Panc1 (cell line): ENCODE measurements at regions not wholly inside any gene's neighbourhood (a gene's known extent, or its start where the extent isn't known, plus 50 kb on each side); places are given as distances from the start of the nearest gene placed in this dataset.

ENCODE experiments used
- ATAC-seq: fragments of 200-7000 bp; cut with Tn5 transposase; 2 replicates; pipeline ENCODE4 v1.9.1; 2020; ENCODE audit warnings: mild to moderate bottlenecking, moderate library complexity
- BruUV-seq: library from RNA; stranded (reverse); fragments of 400-500 nt; replicated peaks from 2 replicates; lab custom pipeline; 2021; lab: Mats Ljungman, UMichigan
- CTCF ChIA-PET: fragments of 300-600 bp; sonication (Branson Sonifier 250); formaldehyde crosslinking; loops from one replicate; lab custom pipeline; 2022; ENCODE audit warnings: antibody characterized with exemption; lab: Charles Lee
- POLR2A ChIA-PET: fragments of 300-600 bp; sonication (Branson Sonifier 250); formaldehyde crosslinking; loops from one replicate; lab custom pipeline; 2022; ENCODE audit warnings: antibody characterized with exemption; lab: Charles Lee
- DNase-seq: peaks from one replicate; pipeline ENCODE4 v3.0.0-alpha.2; 2010; ENCODE audit warnings: low read depth, low spot score
- H3K27ac ChIP-seq: 2 replicates; pipeline ENCODE4 v1.5.1; 2011; ENCODE audit warnings: mild to moderate bottlenecking, low read length, inconsistent platforms
- H3K27me3 ChIP-seq: fragments of 200-500 bp; sonication (Bioruptor generic); 2 replicates; pipeline ENCODE4 v1.6.0; 2014; ENCODE audit warnings: low read length, inconsistent platforms; ENCODE audit not compliant: control insufficient read depth, insufficient read depth
- H3K36me3 ChIP-seq: fragments of 200-500 bp; sonication (Bioruptor generic); 2 replicates; pipeline ENCODE4 v1.5.1; 2014; ENCODE audit warnings: inconsistent platforms, mild to moderate bottlenecking, low read length, moderate library complexity; ENCODE audit not compliant: control insufficient read depth, insufficient read depth
- H3K4me1 ChIP-seq: 2 replicates; pipeline ENCODE4 v1.5.1; 2011; ENCODE audit warnings: inconsistent platforms, mild to moderate bottlenecking, low read length, moderate library complexity; ENCODE audit not compliant: control insufficient read depth, insufficient read depth
- H3K4me3 ChIP-seq, 2 experiments: 2 replicates each; pipeline ENCODE4 v1.5.1; 2011 to 2012; ENCODE audit warnings: low read depth in 2 of 2, low read length in 2 of 2, mild to moderate bottlenecking in 2 of 2, inconsistent platforms in 1 of 2, moderate library complexity in 1 of 2
- H3K9me3 ChIP-seq: fragments of 200-500 bp; sonication (Bioruptor generic); 2 replicates; pipeline ENCODE4 v1.5.1; 2014; ENCODE audit warnings: low read depth, mild to moderate bottlenecking, inconsistent platforms, low read length, moderate library complexity; ENCODE audit not compliant: control insufficient read depth, insufficient read depth
- CTCF ChIP-seq: fragments of 450-650 bp; IDR thresholded peaks from 2 replicates; pipeline ENCODE4 v1.5.1; 2017; ENCODE audit warnings: mild to moderate bottlenecking
- POLR2AphosphoS5 ChIP-seq: IDR thresholded peaks from 2 replicates; pipeline ENCODE4 v1.6.1; 2012; ENCODE audit warnings: mild to moderate bottlenecking, low read depth, low read length, moderate library complexity
- REST ChIP-seq, 2 experiments: IDR thresholded peaks; 2 replicates each; pipeline ENCODE4 v1.6.1; 2011 to 2012; ENCODE audit warnings: low read depth in 2 of 2, control low read depth in 1 of 2, low read length in 1 of 2, mild to moderate bottlenecking in 1 of 2, moderate library complexity in 1 of 2; ENCODE audit not compliant: insufficient read depth in 1 of 2
- SIN3A ChIP-seq: IDR thresholded peaks from 2 replicates; pipeline ENCODE4 v1.6.1; 2012; ENCODE audit warnings: low read depth, mild to moderate bottlenecking, low read length, moderate library complexity, borderline replicate concordance; ENCODE audit not compliant: insufficient read depth
- TCF7L2 ChIP-seq: IDR thresholded peaks from 2 replicates; pipeline ENCODE4 v1.6.1; 2011; ENCODE audit warnings: mild to moderate bottlenecking, low read depth, low read length, inconsistent platforms
- in situ Hi-C: cut with HindIII; loops from 2 replicates; pipeline ENCODE4 v1.10.0; 2016; ENCODE audit warnings: low sequenced_read_pairs, low pct_unique_long_range_greater_than_20kb
- intact Hi-C: fragments of 100-400 bp; cut with micrococcal nuclease; formaldehyde crosslinking; loops from one replicate; pipeline ENCODE4 v1.10.0; 2022; ENCODE audit not compliant: unreplicated experiment

- BruUV-seq: no TSS peak
- peaks cover 24% of the 10 kb centered on the region; the same call in 1 of the 2 replicates for H3K9me3 ChIP-seq
- H3K4me1 ChIP-seq: no peaks in the 10 kb centered on the region
- TF ChIP-seq REST (IDR thresholded peaks at IDR 0.05; ENCODE audit: insufficient read depth in 1 of 2, low read depth in 2 of 2, low read length in 1 of 2) (no peak), CTCF (no peak), POLR2AphosphoS5 (no peak), TCF7L2 (no peak), SIN3A (no peak)
- no peaks in the 10 kb centered on the region for H3K27me3 ChIP-seq
- DNase-seq: no peak
- ATAC-seq: no peak
- ChIA-PET CTCF (no interaction called here), POLR2A (no interaction called here)
- intact Hi-C loops (no loop called here), in situ Hi-C loops (no loop called here)
- H3K4me3 ChIP-seq: no peak overlapping the region
- no peak overlapping the region for H3K27ac ChIP-seq
- no peaks in the 10 kb centered on the region for H3K36me3 ChIP-seq
Measured at GRCh38 chr2:194385376-194385775, 1271.7 kb upstream of the SLC39A10 start.

DNA sequence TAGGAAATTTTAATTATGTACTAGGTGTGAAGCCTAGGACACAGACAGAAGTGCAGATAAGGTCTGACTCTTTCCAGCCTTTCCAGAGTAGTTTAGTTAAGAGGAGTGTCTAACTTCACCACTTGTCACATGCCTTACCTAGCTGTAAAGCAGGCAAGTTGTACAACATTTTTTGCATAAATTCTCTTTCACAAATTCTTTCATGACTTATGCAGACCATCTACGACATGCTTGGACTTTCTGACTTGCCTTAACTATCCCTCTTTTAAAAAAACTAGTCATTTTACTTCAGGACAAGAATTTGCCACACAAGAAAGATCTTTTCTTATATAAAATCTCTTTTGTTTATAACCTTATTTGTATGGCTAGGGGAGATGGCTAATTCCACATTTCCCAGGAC, 1273.6 kb upstream of the SLC39A10 start:
- ChIA-PET POLR2A (no interaction called here), CTCF (no interaction called here)
- intact Hi-C loops (no loop called here), in situ Hi-C loops (no loop called here)
- no peaks in the 10 kb centered on the region for H3K27me3 ChIP-seq
- no peak for DNase-seq
- H3K4me3 ChIP-seq: no peak overlapping the region
- H3K36me3 ChIP-seq: no peaks in the 10 kb centered on the region
- H3K4me1 ChIP-seq: no peaks in the 10 kb centered on the region
- ATAC-seq: no peak
- peaks cover 22% of the 10 kb centered on the region; the same call in 1 of the 2 replicates for H3K9me3 ChIP-seq
- no TSS peak for BruUV-seq
- TF ChIP-seq CTCF (no peak), REST (IDR thresholded peaks at IDR 0.05; ENCODE audit: insufficient read depth in 1 of 2, low read depth in 2 of 2, low read length in 1 of 2) (no peak)
- H3K27ac ChIP-seq: no peak overlapping the region
